HG02852 (cell line): ENCODE measurements at regions not wholly inside any gene's neighbourhood (a gene's known extent, or its start where the extent isn't known, plus 50 kb on each side); places are given as distances from the start of the nearest gene placed in this dataset.
"Not testable (repeated sequence)": the region's sequence is repeated elsewhere in the genome, so short reads cannot be mapped to it uniquely, and the experiment has no call there.

ENCODE experiments used
- ATAC-seq: cut with Tn5 transposase; IDR thresholded peaks from one replicate; pipeline ENCODE4 v1.9.1; 2021; ENCODE audit warnings: mild to moderate bottlenecking, moderate library complexity; ENCODE audit not compliant: unreplicated experiment

- ATAC-seq, result no peak
These were observed 95.4 kb upstream of the ANXA1 start for GRCh38 chr9:73056245-73056644.

- ATAC-seq, result no peak
These were observed 97.6 kb upstream of the ANXA1 start for GRCh38 chr9:73054091-73054490.

DNA sequence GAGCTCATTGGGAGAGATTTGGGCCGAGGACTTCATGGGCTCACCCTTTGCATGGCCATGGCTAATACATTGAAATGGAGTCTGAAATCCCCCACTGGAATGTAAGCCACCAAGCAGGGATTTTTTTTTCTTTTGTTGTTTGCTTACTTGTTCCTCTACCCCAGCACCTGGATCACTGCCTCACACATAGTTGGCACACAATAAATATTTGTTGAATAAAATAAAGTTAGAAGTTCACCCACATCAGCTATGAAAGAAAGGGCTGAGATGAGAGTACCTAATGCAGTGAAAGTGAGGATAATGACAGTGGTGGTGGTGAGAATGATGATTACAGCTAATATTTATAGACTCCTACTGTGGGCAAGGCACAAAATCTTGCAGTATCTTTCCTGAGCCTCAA is 98.1 kb upstream of the ANXA1 start:
- ATAC-seq, result no peak

DNA sequence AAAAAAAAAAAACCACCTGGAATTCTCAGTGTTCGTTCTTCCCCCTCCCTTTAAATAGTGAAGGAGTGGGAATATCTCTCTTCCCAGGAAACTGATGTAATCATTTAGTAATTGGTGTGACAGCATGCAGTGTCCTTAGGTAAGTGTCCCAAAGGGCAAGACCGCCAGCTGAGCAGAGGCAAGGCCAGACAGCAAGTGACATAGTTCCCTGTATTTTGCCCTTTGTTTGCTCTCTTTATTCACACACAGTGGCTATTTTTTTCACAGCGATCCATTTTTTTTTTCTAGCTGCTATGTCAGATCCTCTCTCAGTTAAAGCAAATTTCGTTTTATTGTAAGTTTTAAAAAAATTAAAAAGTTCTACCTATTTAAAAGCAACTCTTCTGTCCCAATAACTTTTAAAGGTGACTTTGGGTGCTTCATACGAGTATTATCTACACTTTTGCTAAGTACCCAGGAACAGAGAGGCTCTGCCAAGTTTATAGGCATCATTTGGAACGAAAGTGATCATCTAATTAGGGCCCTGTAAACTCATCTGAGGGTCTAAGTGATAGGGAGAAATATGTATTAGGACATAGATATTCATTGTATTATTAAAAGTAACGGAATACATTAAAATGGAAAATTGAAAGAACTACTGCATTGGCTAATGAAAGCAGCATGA is 98.2 kb upstream of the ALDH1A1 start:
- no peak for ATAC-seq

GRCh38 chr9:73050065-73050816 is 97.4 kb upstream of the ALDH1A1 start:
- no peak for ATAC-seq

DNA sequence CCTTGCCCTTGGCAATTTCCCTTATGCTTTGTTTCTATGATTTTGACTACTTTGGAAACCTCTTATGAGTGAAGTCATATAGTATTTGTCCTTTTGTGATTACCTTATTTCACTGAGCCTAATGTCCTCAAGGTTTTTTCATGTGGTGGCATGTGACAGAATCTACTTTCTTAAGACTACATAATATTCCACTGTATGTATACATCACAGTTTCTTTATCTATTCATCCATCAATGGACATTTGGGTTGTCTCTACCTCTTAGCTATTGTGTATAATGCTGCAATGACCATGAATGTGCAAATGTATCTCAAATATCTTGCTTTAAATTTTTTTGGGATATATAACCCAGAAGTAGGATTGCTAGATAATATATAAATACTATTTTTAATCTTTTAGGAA is 96.4 kb upstream of the ALDH1A1 start:
- no peak for ATAC-seq

- no peak for ATAC-seq
These were observed 93.9 kb upstream of the ALDH1A1 start for GRCh38 chr9:73046769-73047168.

GRCh38 chr9:73044776-73045175 is 91.9 kb upstream of the ALDH1A1 start:
- ATAC-seq, result not testable (repeated sequence)

DNA sequence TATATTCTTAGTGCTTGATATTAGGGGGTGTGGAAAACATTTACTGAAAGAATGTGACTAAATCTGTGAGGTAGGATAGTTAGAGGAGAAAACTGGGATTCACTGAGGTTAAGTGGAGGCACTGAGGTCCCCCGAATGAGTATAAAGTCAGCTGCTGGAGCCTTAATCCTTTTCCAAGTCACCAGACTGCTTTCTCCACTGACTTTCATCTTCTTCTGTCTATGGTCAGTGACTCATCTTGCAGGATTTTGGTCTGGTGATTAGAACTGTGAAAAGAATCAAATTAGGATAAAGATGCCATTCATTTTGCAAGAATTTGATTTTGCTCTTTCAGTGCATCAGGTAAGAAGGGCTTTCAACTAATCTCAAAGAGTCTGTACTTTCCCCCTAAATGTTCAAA is 89.3 kb upstream of the ALDH1A1 start:
- no peak for ATAC-seq

DNA sequence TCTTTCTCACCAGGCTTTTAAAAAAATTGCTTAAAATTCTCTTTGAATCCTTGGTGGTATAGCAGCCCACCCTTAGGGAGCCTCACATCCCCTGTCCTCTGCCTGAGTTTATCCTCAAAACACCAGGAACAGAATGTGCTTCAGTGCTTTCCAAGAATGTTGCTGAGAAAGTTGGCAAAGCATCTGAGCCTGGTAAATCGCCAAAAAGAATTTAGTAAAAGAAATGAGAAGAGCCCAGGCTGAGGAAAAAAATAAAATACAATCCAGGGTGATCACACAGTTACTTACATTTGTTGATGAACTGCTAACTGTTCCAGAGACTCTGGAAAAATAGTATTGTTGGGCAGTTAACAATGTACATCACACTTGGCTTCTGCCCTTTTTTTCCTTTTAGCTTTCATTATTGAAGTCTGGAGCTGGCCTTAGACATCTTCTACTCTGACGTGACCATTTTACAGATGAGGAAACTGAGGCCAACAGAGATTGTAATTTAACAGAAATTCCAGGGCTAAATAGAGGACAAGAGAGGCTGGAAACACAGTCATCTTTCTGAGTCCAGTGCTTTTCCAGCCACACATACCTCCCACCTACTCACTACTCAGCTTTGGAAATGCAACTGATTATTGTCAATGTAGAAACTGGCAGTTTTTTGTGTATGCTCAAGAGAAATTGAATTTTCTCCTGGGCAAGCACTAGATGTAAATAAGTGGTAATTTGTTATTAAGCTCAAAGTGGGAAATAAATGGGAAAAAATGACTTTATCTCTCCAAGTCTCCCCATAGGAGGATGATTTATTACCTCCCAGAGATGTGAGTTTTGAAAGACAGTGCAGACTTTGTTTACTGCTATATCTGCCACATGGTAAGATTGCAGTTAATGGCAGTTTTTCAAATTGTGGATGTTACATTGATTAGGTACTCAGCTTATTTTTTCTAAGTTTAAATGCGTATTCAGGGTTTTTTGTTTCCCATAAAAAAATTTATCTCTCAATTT is 86.7 kb upstream of the ALDH1A1 start:
- ATAC-seq, result no peak

- no peak for ATAC-seq
These were observed 85.8 kb upstream of the ALDH1A1 start for GRCh38 chr9:73038613-73039012.

GRCh38 chr9:73038089-73038509 is 85.2 kb upstream of the ALDH1A1 start:
- no peak for ATAC-seq

DNA sequence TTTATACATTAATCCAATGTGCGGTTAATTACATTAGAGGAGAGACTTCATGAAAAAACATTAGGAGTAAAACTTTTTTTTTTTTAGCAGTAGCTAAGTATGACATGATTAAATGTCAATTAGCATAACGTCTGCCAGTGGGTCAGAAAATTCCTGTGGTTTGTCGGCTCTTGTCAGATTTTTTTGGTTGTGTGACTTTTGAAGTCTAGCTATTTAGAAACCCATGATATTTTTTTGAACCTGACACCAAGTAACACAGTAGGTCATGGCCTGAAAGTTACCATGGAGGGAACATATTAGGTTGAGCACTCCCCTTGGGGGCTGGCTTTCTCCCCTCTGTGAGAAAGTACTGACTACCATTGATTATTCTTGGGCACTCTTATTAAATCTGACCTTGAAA is 84.8 kb upstream of the ALDH1A1 start:
- ATAC-seq, result no peak

GRCh38 chr9:73034962-73035361 is 82.1 kb upstream of the ALDH1A1 start:
- no peak for ATAC-seq

DNA sequence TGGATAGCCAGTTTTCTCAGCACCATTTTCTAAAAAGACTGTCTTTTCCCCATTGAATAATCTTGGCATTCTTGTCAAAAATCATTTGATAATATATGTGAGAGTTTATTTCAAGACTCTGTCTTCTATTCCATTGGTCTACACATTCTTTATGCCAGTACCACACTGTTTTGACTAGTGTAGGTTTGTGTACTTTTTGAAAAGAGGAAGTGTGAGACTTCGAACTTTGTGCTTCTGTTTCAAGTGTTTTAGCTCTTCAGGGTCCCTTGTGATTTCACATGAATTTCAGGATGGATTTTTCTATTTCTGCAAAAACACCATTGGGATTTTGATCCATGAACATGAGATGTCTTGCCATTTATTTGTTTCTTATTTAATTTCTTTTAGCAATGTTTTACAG is 78.5 kb upstream of the ALDH1A1 start:
- no peak for ATAC-seq

DNA sequence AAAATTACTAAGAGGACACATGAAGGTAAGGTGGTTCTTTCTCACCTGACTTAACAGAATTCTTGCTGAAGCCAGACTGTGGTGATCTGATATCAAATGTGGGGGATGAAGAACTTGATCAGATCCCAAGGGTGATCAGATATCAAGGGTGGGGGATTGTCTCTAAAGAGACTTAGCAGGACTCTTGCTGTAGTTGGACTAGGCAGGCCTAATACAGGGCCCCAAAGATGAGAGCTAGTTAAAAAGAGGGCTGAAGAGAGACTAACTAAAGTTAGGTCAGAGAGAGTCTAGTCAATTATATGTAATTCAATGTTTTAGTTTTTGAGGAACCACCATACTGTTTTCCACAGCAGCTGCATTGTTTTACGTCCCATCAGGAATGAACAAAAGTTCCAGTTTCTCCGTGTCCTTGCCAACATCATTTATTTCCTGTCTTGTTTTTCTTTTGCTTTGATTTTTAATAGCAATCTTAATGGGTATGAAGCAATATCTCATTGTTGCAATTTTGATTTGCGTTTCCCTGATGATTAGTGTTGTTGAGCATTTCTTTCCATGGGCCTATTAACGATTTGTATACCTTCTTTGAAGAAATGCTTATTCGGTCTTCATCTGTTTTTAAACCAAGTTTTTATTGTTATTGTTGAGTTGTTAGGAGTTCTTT is 77.6 kb upstream of the ALDH1A1 start:
- ATAC-seq, result no peak

GRCh38 chr9:73029346-73029745 is 76.5 kb upstream of the ALDH1A1 start:
- ATAC-seq, result no peak

DNA sequence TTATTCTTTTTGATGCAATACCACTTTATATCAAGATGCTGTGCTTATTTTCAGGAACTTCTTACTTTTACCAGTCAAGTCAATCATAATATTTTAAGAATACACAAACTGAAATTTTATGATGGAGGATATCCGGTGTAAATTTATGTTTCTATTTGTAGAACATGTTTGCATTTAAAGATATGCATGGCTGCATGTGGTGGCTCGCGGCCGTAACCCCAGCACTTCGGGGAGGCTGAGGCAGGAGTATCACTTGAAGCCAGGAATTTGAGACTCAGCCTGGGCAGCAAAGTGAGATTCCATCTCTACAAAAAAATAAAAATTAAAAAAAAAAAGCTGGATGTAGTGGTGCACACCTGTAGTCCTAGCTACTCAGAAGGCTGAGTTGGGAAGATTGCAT is 73.5 kb upstream of the ALDH1A1 start:
- peak; percentile 58 for ATAC-seq

DNA sequence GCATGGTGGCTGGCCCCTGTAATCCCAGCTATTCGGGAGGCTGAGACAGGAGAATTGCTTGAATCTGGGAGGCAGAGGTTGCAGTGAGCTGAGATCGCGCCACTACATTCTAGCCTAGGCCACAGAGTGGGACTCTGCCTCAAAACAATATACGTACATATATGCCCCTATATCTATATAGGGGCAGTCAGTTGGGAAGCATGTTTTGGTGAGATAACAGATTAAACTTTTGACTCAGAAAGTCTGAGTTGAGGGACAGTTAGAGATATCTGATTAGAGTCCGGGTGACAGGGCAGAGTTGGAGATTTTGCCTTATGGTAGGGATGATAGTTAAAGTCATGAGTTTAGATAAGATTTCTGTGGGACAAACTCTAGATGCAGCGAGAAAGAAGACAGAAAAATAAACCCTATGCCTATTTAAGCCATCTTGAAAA is 71.8 kb upstream of the ALDH1A1 start:
- ATAC-seq, result no peak

GRCh38 chr9:73023025-73023541 is 70.2 kb upstream of the ALDH1A1 start:
- ATAC-seq, result no peak

DNA sequence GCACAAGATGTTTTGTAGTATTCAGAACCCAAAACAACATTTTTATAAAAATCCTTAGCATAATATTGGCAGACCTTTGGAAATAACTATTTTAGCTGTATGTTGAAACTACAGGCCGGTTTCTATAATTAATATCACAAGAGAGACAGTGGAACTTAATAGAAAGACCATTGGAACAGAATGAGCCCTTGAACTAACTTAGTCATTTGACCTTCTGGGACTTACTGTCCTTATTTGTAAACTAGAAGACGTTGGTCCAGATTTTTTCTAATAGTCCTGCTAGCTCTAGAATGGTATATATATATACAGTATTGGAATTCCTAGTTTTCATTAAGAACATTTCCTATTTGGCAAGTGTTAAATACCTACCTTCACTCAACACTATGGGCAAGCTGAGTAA is 69.5 kb upstream of the ALDH1A1 start:
- no peak for ATAC-seq
